ENCODE measurements at regions not wholly inside any gene's neighbourhood (a gene's known extent, or its start where the extent isn't known, plus 50 kb on each side); places are given as distances from the start of the nearest gene placed in this dataset.

- DNase-seq (ENCODE audit: low spot score) = no peak
Measured at GRCh38 chr4:114177628-114178027, 198.2 kb upstream of the ARSJ start.

- DNase-seq (ENCODE audit: low spot score) = no peak
Measured at GRCh38 chr4:114178392-114178791, 198.9 kb upstream of the ARSJ start.

- peak; percentile 58 for DNase-seq (ENCODE audit: low spot score)
Measured at GRCh38 chr4:114180481-114180880, 201.0 kb upstream of the ARSJ start.

- no peak for DNase-seq (ENCODE audit: low spot score)
Measured at GRCh38 chr4:114184901-114185300, 205.5 kb upstream of the ARSJ start.

GRCh38 chr4:114187592-114187991 lies 208.1 kb upstream of the ARSJ start:
- no peak for DNase-seq (ENCODE audit: low spot score)

- no peak for DNase-seq (ENCODE audit: low spot score)
Measured at GRCh38 chr4:114191496-114191895, 212.0 kb upstream of the ARSJ start.

- no peak for DNase-seq (ENCODE audit: low spot score)
Measured at GRCh38 chr4:114192854-114193253, 213.4 kb upstream of the ARSJ start.

- DNase-seq (ENCODE audit: low spot score) = no peak
Measured at GRCh38 chr4:114193624-114194399, 214.4 kb upstream of the ARSJ start.

GRCh38 chr4:114196606-114197005 lies 217.2 kb upstream of the ARSJ start:
- DNase-seq (ENCODE audit: low spot score) = no peak

- DNase-seq (ENCODE audit: low spot score) = no peak
Measured at GRCh38 chr4:114200026-114200425, 220.6 kb upstream of the ARSJ start.

GRCh38 chr4:114205261-114205660 lies 225.8 kb upstream of the ARSJ start:
- DNase-seq (ENCODE audit: low spot score) = no peak

GRCh38 chr4:114208574-114209151 lies 229.2 kb upstream of the ARSJ start:
- peak; percentile 10 for DNase-seq (ENCODE audit: low spot score)

- DNase-seq (ENCODE audit: low spot score) = no peak
Measured at GRCh38 chr4:114209584-114209983, 230.1 kb upstream of the ARSJ start.

- no peak for DNase-seq (ENCODE audit: low spot score)
Measured at GRCh38 chr4:114211556-114211955, 232.1 kb upstream of the ARSJ start.

- no peak for DNase-seq (ENCODE audit: low spot score)
Measured at GRCh38 chr4:114217150-114217817, 237.8 kb upstream of the ARSJ start.

- no peak for DNase-seq (ENCODE audit: low spot score)
Measured at GRCh38 chr4:114223580-114223979, 244.1 kb upstream of the ARSJ start.

- no peak for DNase-seq (ENCODE audit: low spot score)
Measured at GRCh38 chr4:114225436-114225835, 246.0 kb upstream of the ARSJ start.

GRCh38 chr4:114226179-114226578 lies 246.7 kb upstream of the ARSJ start:
- no peak for DNase-seq (ENCODE audit: low spot score)

- no peak for DNase-seq (ENCODE audit: low spot score)
Measured at GRCh38 chr4:114226968-114227760, 247.7 kb upstream of the ARSJ start.

- DNase-seq (ENCODE audit: low spot score) = no peak
Measured at GRCh38 chr4:114229706-114230105, 250.3 kb upstream of the ARSJ start.

- DNase-seq (ENCODE audit: low spot score) = no peak
Measured at GRCh38 chr4:114236171-114236769, 256.8 kb upstream of the ARSJ start.

- no peak for DNase-seq (ENCODE audit: low spot score)
Measured at GRCh38 chr4:114237997-114238396, 258.6 kb upstream of the ARSJ start.
